Stomach smooth muscle (tissue), 2 donors: ENCODE measurements at regions not wholly inside any gene's neighbourhood (a gene's known extent, or its start where the extent isn't known, plus 50 kb on each side); places are given as distances from the start of the nearest gene placed in this dataset.

Source experiments
- H3K27ac ChIP-seq: one replicate; pipeline ENCODE4 v1.7.0; 2013; ENCODE audit warnings: mild to moderate bottlenecking, low read length, inconsistent platforms
- H3K27me3 ChIP-seq, 2 donors: one replicate each; pipeline ENCODE4 v1.7.0; 2013; ENCODE audit warnings: low read length in 2 of 2; ENCODE audit not compliant: insufficient read depth in 2 of 2, control insufficient read depth in 1 of 2
- H3K36me3 ChIP-seq, 2 donors: one replicate each; pipeline ENCODE4 v1.7.0; 2013; ENCODE audit warnings: low read length in 2 of 2; ENCODE audit not compliant: control insufficient read depth in 2 of 2, insufficient read depth in 2 of 2
- H3K4me1 ChIP-seq: one replicate; pipeline ENCODE4 v1.7.0; 2013; ENCODE audit warnings: low read length; ENCODE audit not compliant: control insufficient read depth, insufficient read depth
- H3K4me3 ChIP-seq, 2 donors: one replicate each; pipeline ENCODE4 v1.7.0; 2013; ENCODE audit warnings: low read length in 2 of 2
- H3K9ac ChIP-seq, 2 donors: one replicate each; pipeline ENCODE4 v1.7.0; 2013; ENCODE audit warnings: low read length in 2 of 2, mild to moderate bottlenecking in 1 of 2
- H3K9me3 ChIP-seq, 2 donors: one replicate each; pipeline ENCODE4 v1.7.0; 2013; ENCODE audit warnings: low read length in 2 of 2; ENCODE audit not compliant: control insufficient read depth in 2 of 2
- donor health status: healthy.
- donor health status: Pancreatic carcinoma.

GRCh38 chr14:86798330-86798729 lies 1194.7 kb downstream of the GALC start:
- Histone ChIP-seq H3K4me1 (no peaks in the 10 kb centered on the region), H3K9me3 (no peaks in the 10 kb centered on the region), H3K9ac (no peak overlapping the region), H3K27ac (no peak overlapping the region), H3K36me3 (no peaks in the 10 kb centered on the region), H3K27me3 (no peaks in the 10 kb centered on the region), H3K4me3 (no peak overlapping the region)

DNA sequence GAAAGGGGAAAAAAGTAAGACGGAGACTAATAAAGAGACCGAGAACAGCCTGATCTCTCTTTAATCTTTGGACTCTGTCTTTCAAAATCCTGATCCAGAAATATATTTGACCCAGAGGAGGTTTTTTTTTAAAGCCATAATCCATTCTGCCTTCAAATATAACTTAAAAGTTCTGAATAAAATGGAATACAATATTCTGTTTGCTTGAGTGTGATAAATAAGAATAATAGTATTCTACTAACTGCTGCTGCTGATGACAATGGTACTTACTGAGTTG lies 1196.0 kb downstream of the GALC start:
- Histone ChIP-seq H3K27ac (no peak overlapping the region), H3K4me1 (no peaks in the 10 kb centered on the region), H3K36me3 (no peaks in the 10 kb centered on the region), H3K4me3 (no peak overlapping the region), H3K9me3 (no peaks in the 10 kb centered on the region), H3K27me3 (no peaks in the 10 kb centered on the region), H3K9ac (no peak overlapping the region)

- no peak overlapping the region for H3K27ac ChIP-seq
- no peaks in the 10 kb centered on the region for H3K4me1 ChIP-seq
- no peaks in the 10 kb centered on the region for H3K9me3 ChIP-seq
- no peaks in the 10 kb centered on the region for H3K27me3 ChIP-seq
- no peak overlapping the region for H3K4me3 ChIP-seq
- no peak overlapping the region for H3K9ac ChIP-seq
- no peaks in the 10 kb centered on the region for H3K36me3 ChIP-seq
Measured at GRCh38 chr14:86796221-86797074, 1196.5 kb downstream of the GALC start.

GRCh38 chr14:86794689-86795088 lies 1198.3 kb downstream of the GALC start:
- Histone ChIP-seq H3K27ac (no peak overlapping the region), H3K36me3 (no peaks in the 10 kb centered on the region), H3K4me1 (no peaks in the 10 kb centered on the region), H3K27me3 (no peaks in the 10 kb centered on the region), H3K9me3 (no peaks in the 10 kb centered on the region), H3K9ac (no peak overlapping the region), H3K4me3 (no peak overlapping the region)

DNA sequence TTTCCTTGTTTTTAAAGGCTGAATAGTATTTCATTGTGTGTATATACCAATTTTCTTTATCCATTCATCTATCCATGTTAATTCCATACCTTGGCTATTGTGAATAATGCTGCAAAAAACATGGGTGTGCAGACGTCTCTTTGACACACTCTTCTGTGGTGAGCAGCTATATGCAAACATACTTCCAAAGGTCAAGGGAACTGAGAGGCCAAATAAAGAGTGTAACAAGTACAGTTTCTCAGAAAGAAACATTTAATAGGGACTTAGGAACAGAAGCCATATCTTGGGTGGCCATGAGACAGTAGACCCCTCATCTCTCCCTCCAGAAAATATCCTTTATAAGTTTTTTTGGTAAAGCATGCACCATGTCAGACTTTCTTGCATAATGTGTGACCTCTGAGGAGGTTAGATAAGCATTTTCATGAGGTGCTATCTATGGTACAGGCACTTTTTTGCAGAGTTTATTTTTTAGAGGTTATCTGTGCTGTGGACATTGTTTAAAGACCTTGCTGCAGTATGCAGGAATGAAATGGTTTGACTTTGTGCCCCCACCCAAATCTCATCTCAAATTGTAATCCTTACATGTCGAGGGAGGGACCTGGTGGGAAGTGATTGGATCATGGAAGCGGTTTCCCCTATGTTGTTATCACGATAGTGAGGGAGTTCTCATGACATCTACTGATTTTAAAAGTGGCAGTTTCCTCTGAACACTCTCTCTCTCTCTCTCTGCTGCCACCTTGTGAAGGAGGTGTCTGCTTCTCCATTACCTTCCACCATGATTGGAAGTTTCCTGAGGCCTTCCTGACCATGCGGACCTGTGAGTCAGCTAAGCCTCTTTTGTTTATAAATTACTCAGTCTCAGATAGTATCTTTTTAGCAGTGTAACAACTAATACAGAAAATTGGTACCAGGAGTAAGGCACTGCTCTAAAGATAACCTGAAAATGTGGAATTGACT lies 1202.3 kb downstream of the GALC start:
- H3K4me3 ChIP-seq = no peak overlapping the region

DNA sequence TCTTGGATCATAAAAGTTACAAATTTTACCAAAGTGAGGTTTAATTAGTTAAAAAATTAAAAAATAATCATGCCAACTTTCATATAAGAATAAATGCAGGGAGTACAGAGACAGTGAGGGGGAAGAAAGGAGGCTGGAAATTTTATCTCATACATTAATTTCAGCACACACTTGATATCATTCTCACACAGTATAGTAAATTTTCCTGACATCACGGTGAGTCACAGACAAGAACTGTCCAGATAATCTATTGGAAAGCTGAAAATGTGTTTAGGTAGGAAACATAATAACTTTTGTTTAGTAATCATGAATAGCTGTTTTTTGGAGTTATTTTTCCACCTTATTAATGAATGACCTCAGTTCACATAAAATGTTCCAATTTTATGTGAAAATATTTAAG lies 1204.8 kb downstream of the GALC start:
- H3K36me3 ChIP-seq = no peaks in the 10 kb centered on the region
- H3K27ac ChIP-seq = no peak overlapping the region
- no peaks in the 10 kb centered on the region for H3K4me1 ChIP-seq
- no peak overlapping the region for H3K4me3 ChIP-seq
- H3K9me3 ChIP-seq = no peaks in the 10 kb centered on the region
- no peaks in the 10 kb centered on the region for H3K27me3 ChIP-seq
- no peak overlapping the region for H3K9ac ChIP-seq

More for the DNA sequence above, 1202.3 kb downstream of the GALC start:
- H3K27ac ChIP-seq = no peak overlapping the region
- H3K27me3 ChIP-seq = no peaks in the 10 kb centered on the region
- no peak overlapping the region for H3K9ac ChIP-seq
- no peaks in the 10 kb centered on the region for H3K4me1 ChIP-seq
- no peaks in the 10 kb centered on the region for H3K36me3 ChIP-seq
- H3K9me3 ChIP-seq = no peaks in the 10 kb centered on the region

- H3K9me3 ChIP-seq = no peaks in the 10 kb centered on the region
- no peak overlapping the region for H3K4me3 ChIP-seq
- no peaks in the 10 kb centered on the region for H3K27me3 ChIP-seq
- H3K36me3 ChIP-seq = no peaks in the 10 kb centered on the region
- H3K27ac ChIP-seq = no peak overlapping the region
- no peak overlapping the region for H3K9ac ChIP-seq
- H3K4me1 ChIP-seq = no peaks in the 10 kb centered on the region
Measured at GRCh38 chr14:86787717-86788116, 1205.3 kb downstream of the GALC start.

- Histone ChIP-seq H3K27me3 (no peaks in the 10 kb centered on the region), H3K36me3 (no peaks in the 10 kb centered on the region), H3K9me3 (no peaks in the 10 kb centered on the region), H3K9ac (no peak overlapping the region), H3K27ac (no peak overlapping the region), H3K4me3 (no peak overlapping the region), H3K4me1 (no peaks in the 10 kb centered on the region)
Measured at GRCh38 chr14:86782092-86782580, 1210.8 kb downstream of the GALC start.

DNA sequence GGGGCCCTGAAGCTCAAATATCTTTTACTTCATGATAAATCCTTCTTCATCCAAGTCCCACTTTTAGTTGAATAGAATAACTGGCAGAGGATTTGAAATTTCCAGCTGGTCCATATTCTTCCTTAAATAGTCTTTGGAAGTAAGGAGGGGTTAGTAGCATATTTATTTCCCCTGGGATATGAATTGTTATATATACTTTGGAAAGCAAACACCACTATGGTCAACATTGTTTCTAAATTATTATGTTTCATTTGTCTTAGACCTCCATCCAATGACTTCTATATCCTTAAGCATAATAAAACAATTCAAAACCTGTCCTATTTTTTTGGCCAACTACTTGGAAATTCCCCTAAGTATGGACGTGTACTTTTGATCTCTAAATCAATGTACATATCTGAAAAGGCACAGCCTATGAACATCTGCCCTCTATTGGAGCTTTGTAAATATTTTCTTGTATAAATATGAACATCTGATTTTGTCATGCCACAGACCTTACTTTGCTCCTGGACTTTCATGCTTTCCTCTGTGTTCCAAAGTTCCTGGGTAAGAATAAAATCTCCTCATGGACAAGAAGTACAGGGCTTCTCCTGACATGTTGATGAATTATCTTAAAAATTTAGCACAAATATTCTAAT lies 1212.0 kb downstream of the GALC start:
- Histone ChIP-seq H3K27ac (no peak overlapping the region), H3K27me3 (no peaks in the 10 kb centered on the region), H3K4me3 (no peak overlapping the region), H3K4me1 (no peaks in the 10 kb centered on the region), H3K36me3 (no peaks in the 10 kb centered on the region), H3K9me3 (no peaks in the 10 kb centered on the region), H3K9ac (no peak overlapping the region)

GRCh38 chr14:86780461-86780860 lies 1212.5 kb downstream of the GALC start:
- Histone ChIP-seq H3K9ac (no peak overlapping the region), H3K27me3 (no peaks in the 10 kb centered on the region), H3K9me3 (no peaks in the 10 kb centered on the region), H3K36me3 (no peaks in the 10 kb centered on the region), H3K4me3 (no peak overlapping the region), H3K4me1 (no peaks in the 10 kb centered on the region), H3K27ac (no peak overlapping the region)
